HUES6 (cell line): ENCODE measurements at regions not wholly inside any gene's neighbourhood (a gene's known extent, or its start where the extent isn't known, plus 50 kb on each side); places are given as distances from the start of the nearest gene placed in this dataset.

Experiments used
- H3K27ac ChIP-seq: 2 replicates; pipeline ENCODE4 v1.7.0; 2013; ENCODE audit warnings: low read depth, mild to moderate bottlenecking, low read length, inconsistent platforms
- H3K27me3 ChIP-seq: 2 replicates; pipeline ENCODE4 v1.6.1; 2013; ENCODE audit warnings: low read length; ENCODE audit not compliant: control insufficient read depth, insufficient read depth
- H3K36me3 ChIP-seq: 2 replicates; pipeline ENCODE4 v1.6.1; 2013; ENCODE audit warnings: low read length; ENCODE audit not compliant: control insufficient read depth, insufficient read depth
- H3K4me1 ChIP-seq: 2 replicates; pipeline ENCODE4 v1.6.1; 2013; ENCODE audit warnings: low read length; ENCODE audit not compliant: control insufficient read depth, insufficient read depth
- H3K4me3 ChIP-seq: 2 replicates; pipeline ENCODE4 v1.5.1; 2013; ENCODE audit warnings: low read depth, low read length
- H3K9ac ChIP-seq: one replicate; pipeline ENCODE4 v1.6.1; 2013; ENCODE audit warnings: mild to moderate bottlenecking, low read length
- H3K9me3 ChIP-seq: 2 replicates; pipeline ENCODE4 v1.6.1; 2013; ENCODE audit warnings: low read depth, low read length; ENCODE audit not compliant: control insufficient read depth, insufficient read depth

- Histone ChIP-seq H3K4me1 (no peaks in the 10 kb centered on the region), H3K36me3 (no peaks in the 10 kb centered on the region), H3K27me3 (no peaks in the 10 kb centered on the region), H3K4me3 (no peak overlapping the region), H3K9ac (no peak overlapping the region), H3K9me3 (no peaks in the 10 kb centered on the region), H3K27ac (no peak overlapping the region)
Observed at GRCh38 chr3:22039161-22039560, 288.2 kb upstream of the ZNF385D start.

GRCh38 chr3:22040150-22040549 is 289.1 kb upstream of the ZNF385D start:
- no peak overlapping the region for H3K9ac ChIP-seq
- no peaks in the 10 kb centered on the region for H3K36me3 ChIP-seq
- H3K4me3 ChIP-seq, result no peak overlapping the region
- H3K27me3 ChIP-seq, result no peaks in the 10 kb centered on the region
- H3K9me3 ChIP-seq, result no peaks in the 10 kb centered on the region
- no peaks in the 10 kb centered on the region for H3K4me1 ChIP-seq
- H3K27ac ChIP-seq, result no peak overlapping the region

- Histone ChIP-seq H3K4me3 (no peak overlapping the region), H3K9me3 (no peaks in the 10 kb centered on the region), H3K27me3 (no peaks in the 10 kb centered on the region), H3K27ac (no peak overlapping the region), H3K36me3 (no peaks in the 10 kb centered on the region), H3K9ac (no peak overlapping the region), H3K4me1 (peaks cover 4% of the 10 kb centered on the region; the same call in 1 of the 2 replicates)
Observed at GRCh38 chr3:22045882-22046281, 294.9 kb upstream of the ZNF385D start.

- H3K27ac ChIP-seq, result no peak overlapping the region
- no peaks in the 10 kb centered on the region for H3K27me3 ChIP-seq
- H3K9ac ChIP-seq, result no peak overlapping the region
- H3K4me1 ChIP-seq, result no peaks in the 10 kb centered on the region
- H3K4me3 ChIP-seq, result no peak overlapping the region
- H3K36me3 ChIP-seq, result no peaks in the 10 kb centered on the region
- H3K9me3 ChIP-seq, result no peaks in the 10 kb centered on the region
Observed at GRCh38 chr3:22063500-22063899, 312.5 kb upstream of the ZNF385D start.

GRCh38 chr3:22068619-22069018 is 317.6 kb upstream of the ZNF385D start:
- Histone ChIP-seq H3K27ac (no peak overlapping the region), H3K9ac (no peak overlapping the region), H3K36me3 (no peaks in the 10 kb centered on the region), H3K4me1 (no peaks in the 10 kb centered on the region), H3K27me3 (no peaks in the 10 kb centered on the region), H3K9me3 (no peaks in the 10 kb centered on the region), H3K4me3 (no peak overlapping the region)

- Histone ChIP-seq H3K27me3 (no peaks in the 10 kb centered on the region), H3K27ac (no peak overlapping the region), H3K36me3 (no peaks in the 10 kb centered on the region), H3K4me3 (no peak overlapping the region), H3K9me3 (no peaks in the 10 kb centered on the region), H3K9ac (no peak overlapping the region), H3K4me1 (no peaks in the 10 kb centered on the region)
Observed at GRCh38 chr3:22088204-22088603, 337.2 kb upstream of the ZNF385D start.

- Histone ChIP-seq H3K36me3 (no peaks in the 10 kb centered on the region), H3K9me3 (no peaks in the 10 kb centered on the region), H3K27me3 (no peaks in the 10 kb centered on the region), H3K4me3 (no peak overlapping the region), H3K27ac (no peak overlapping the region), H3K4me1 (no peaks in the 10 kb centered on the region), H3K9ac (no peak overlapping the region)
Observed at GRCh38 chr3:22089284-22089683, 338.3 kb upstream of the ZNF385D start.

GRCh38 chr3:22091329-22091728 is 340.3 kb upstream of the ZNF385D start:
- no peaks in the 10 kb centered on the region for H3K27me3 ChIP-seq
- no peak overlapping the region for H3K27ac ChIP-seq
- no peaks in the 10 kb centered on the region for H3K4me1 ChIP-seq
- no peaks in the 10 kb centered on the region for H3K9me3 ChIP-seq
- H3K9ac ChIP-seq, result no peak overlapping the region
- H3K4me3 ChIP-seq, result no peak overlapping the region
- no peaks in the 10 kb centered on the region for H3K36me3 ChIP-seq

GRCh38 chr3:22098021-22098420 is 347.0 kb upstream of the ZNF385D start:
- no peaks in the 10 kb centered on the region for H3K9me3 ChIP-seq
- no peaks in the 10 kb centered on the region for H3K4me1 ChIP-seq
- H3K27me3 ChIP-seq, result no peaks in the 10 kb centered on the region
- H3K36me3 ChIP-seq, result no peaks in the 10 kb centered on the region
- no peak overlapping the region for H3K9ac ChIP-seq
- no peak overlapping the region for H3K27ac ChIP-seq
- H3K4me3 ChIP-seq, result no peak overlapping the region

- Histone ChIP-seq H3K27ac (no peak overlapping the region), H3K4me1 (no peaks in the 10 kb centered on the region)
Observed at GRCh38 chr3:22101351-22101750, 350.3 kb upstream of the ZNF385D start.

GRCh38 chr3:22101811-22102210 is 350.8 kb upstream of the ZNF385D start:
- Histone ChIP-seq H3K9me3 (no peaks in the 10 kb centered on the region), H3K9ac (no peak overlapping the region)

More at GRCh38 chr3:22101351-22101750, 350.3 kb upstream of the ZNF385D start:
- no peak overlapping the region for H3K4me3 ChIP-seq
- H3K9me3 ChIP-seq, result no peaks in the 10 kb centered on the region
- H3K27me3 ChIP-seq, result no peaks in the 10 kb centered on the region
- H3K36me3 ChIP-seq, result no peaks in the 10 kb centered on the region
- no peak overlapping the region for H3K9ac ChIP-seq

GRCh38 chr3:22103423-22103822 is 352.4 kb upstream of the ZNF385D start:
- Histone ChIP-seq H3K9ac (no peak overlapping the region), H3K4me1 (no peaks in the 10 kb centered on the region), H3K27me3 (no peaks in the 10 kb centered on the region), H3K27ac (no peak overlapping the region), H3K36me3 (no peaks in the 10 kb centered on the region), H3K9me3 (no peaks in the 10 kb centered on the region), H3K4me3 (no peak overlapping the region)

More at GRCh38 chr3:22101811-22102210, 350.8 kb upstream of the ZNF385D start:
- Histone ChIP-seq H3K4me1 (no peaks in the 10 kb centered on the region), H3K36me3 (no peaks in the 10 kb centered on the region), H3K4me3 (no peak overlapping the region), H3K27me3 (no peaks in the 10 kb centered on the region), H3K27ac (no peak overlapping the region)
